Motor neuron (in vitro differentiated cells): ENCODE measurements at regions not wholly inside any gene's neighbourhood (a gene's known extent, or its start where the extent isn't known, plus 50 kb on each side); places are given as distances from the start of the nearest gene placed in this dataset.
"Not testable (repeated sequence)": the region's sequence is repeated elsewhere in the genome, so short reads cannot be mapped to it uniquely, and the experiment has no call there.

ENCODE experiments used
- ATAC-seq, 8 experiments: fragments of 200-7000 bp; cut with Tn5 transposase; replicated peaks in 6 of 8; 2 replicates each; pipeline ENCODE4 v1.8.0; 2021; ENCODE audit warnings: mild to moderate bottlenecking in 8 of 8, moderate library complexity in 8 of 8
- H3K27ac ChIP-seq, 2 donors: fragments of 250-450 bp; sonication (Bioruptor Pico); 2 replicates each; pipeline ENCODE4 v1.9.0; 2021; ENCODE audit warnings: antibody characterized with exemption in 2 of 2, mild to moderate bottlenecking in 2 of 2, moderate library complexity in 1 of 2
- H3K4me1 ChIP-seq, 2 donors: fragments of 250-450 bp; sonication (Bioruptor Pico); replicated peaks in 1 of 2; 2 replicates each; pipeline ENCODE4 v1.6.1; 2021; ENCODE audit warnings: antibody characterized with exemption in 2 of 2, mild to moderate bottlenecking in 2 of 2, moderate library complexity in 1 of 2
- H3K4me3 ChIP-seq, 5 donors: fragments of 250-450 bp; sonication (Bioruptor Pico); 2 replicates each; pipeline ENCODE4 v1.9.0; 2021; ENCODE audit warnings: antibody characterized with exemption in 5 of 5, mild to moderate bottlenecking in 5 of 5, moderate library complexity in 4 of 5
- WGBS, 10 experiments: fragments of 450-650 bp; shearing (Covaris generic); methylation state at CpG; one replicate each; pipeline ENCODE4 v1.0.0; 2022; 5-methylcytosine and 5-hydroxymethylcytosine counted together
- in situ Hi-C, 9 experiments: fragments of 400-800 bp; cut with MboI; loops; one replicate each; pipeline ENCODE4 v1.15.0; 2021; ENCODE audit warnings: low sequenced_read_pairs in 9 of 9, low pct_unique_long_range_greater_than_20kb in 2 of 9; ENCODE audit not compliant: unreplicated experiment in 9 of 9

DNA sequence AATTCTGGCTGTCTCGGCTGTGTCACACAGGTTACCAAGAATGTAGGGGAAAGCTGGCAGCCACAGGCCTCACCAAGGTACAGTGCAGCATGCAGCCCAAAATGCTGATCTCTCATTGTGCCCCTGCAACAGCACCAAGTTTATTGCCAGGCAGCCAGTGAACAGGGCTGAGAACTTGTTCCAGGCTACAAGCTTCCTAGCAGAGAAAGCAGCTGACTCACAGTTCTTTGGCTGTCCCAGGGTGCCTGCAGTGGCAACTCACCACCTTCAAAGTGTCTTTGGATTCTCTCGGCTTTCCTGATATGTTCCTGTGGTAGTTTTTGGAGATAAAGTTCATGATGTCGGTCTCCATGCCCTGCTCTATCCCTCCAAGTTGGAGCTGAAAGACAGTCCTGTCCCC, 719.1 kb upstream of the ANO3 start:
- ATAC-seq = no peak
- H3K27ac ChIP-seq = no peak overlapping the region
- 0 to 100% (median 40%) methylated on average over 1 to 3 of the region's 3 CpGs; no CpG with 5 or more reads in 1 of the 10 experiments for whole genome bisulfite sequencing, 10 experiments
- in situ Hi-C loops = no loop called here
- H3K4me1 ChIP-seq = no peaks in the 10 kb centered on the region
- no peak overlapping the region for H3K4me3 ChIP-seq

- in situ Hi-C loops = no loop called here
- 0 to 91% (median 21%) methylated on average over 1 of the region's 1 CpG; no CpG with 5 or more reads in 2 of the 10 experiments for WGBS, 10 experiments
- H3K4me3 ChIP-seq = no peak overlapping the region
- no peak for ATAC-seq
- no peaks in the 10 kb centered on the region for H3K4me1 ChIP-seq
- no peak overlapping the region for H3K27ac ChIP-seq
Measured at GRCh38 chr11:25613451-25613850, 718.5 kb upstream of the ANO3 start.

GRCh38 chr11:25613865-25614264, 718.1 kb upstream of the ANO3 start:
- WGBS, 10 experiments = 11 to 92% (median 64%) methylated on average over 1 to 4 of the region's 4 CpGs; no CpG with 5 or more reads in 1 of the 10 experiments
- H3K27ac ChIP-seq = no peak overlapping the region
- no peak for ATAC-seq
- in situ Hi-C loops = no loop called here
- no peaks in the 10 kb centered on the region for H3K4me1 ChIP-seq
- no peak overlapping the region for H3K4me3 ChIP-seq

DNA sequence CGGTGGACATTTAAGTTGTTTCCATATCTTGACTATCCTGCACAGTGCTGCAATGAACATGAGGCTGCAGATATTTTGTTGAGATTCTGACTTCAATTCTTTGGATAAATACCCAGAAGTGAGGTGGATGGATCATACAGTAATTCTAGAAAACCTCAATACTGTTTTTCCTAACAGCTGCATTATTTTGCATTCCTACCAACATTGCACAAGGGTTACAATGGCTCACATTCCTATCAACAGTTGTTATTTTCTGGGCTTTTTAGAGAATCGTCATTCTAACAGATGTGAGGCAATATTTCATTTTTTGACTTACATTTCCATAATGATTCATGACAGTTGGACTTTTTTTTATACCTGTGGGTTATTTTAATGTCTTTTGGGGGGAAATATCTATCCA, 716.9 kb upstream of the ANO3 start:
- in situ Hi-C loops = no loop called here
- no peak for ATAC-seq
- Histone ChIP-seq H3K27ac (no peak overlapping the region), H3K4me1 (no peaks in the 10 kb centered on the region), H3K4me3 (no peak overlapping the region)
- 6 to 91% (median 45%) methylated on average over 1 to 2 of the region's 2 CpGs; no CpG with 5 or more reads in 1 of the 10 experiments for WGBS, 10 experiments

DNA sequence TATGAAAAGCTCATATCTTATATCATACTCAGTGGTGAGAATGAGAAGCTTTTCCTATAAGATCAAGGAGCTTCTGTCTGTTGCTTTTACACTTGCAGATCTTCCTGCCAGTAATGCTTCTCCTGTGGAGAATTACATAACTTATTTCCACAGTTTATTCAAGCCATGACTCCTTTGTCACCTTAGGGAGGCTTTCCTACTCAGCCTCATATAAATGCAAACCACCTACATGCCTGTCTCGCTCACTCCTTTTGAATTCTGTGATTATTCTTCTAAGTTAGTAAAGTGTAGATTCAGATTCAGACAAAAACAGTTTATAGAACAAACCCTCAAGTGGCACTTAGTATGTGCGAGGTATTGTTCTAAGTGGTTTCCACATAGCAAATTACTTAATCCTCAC, 716.1 kb upstream of the ANO3 start:
- in situ Hi-C loops = no loop called here
- Histone ChIP-seq H3K4me3 (no peak overlapping the region), H3K27ac (no peak overlapping the region), H3K4me1 (no peaks in the 10 kb centered on the region)
- no peak for ATAC-seq
- 0 to 90% (median 55%) methylated on average over 1 to 2 of the region's 2 CpGs for WGBS, 10 experiments

- in situ Hi-C loops = no loop called here
- no peak overlapping the region for H3K27ac ChIP-seq
- H3K4me1 ChIP-seq = no peaks in the 10 kb centered on the region
- no peak for ATAC-seq
- 30 to 100% (median 71%) methylated on average over 1 to 3 of the region's 3 CpGs; no CpG with 5 or more reads in 4 of the 10 experiments for WGBS, 10 experiments
- no peak overlapping the region for H3K4me3 ChIP-seq
Measured at GRCh38 chr11:25625094-25625493, 706.8 kb upstream of the ANO3 start.

- Histone ChIP-seq H3K4me3 (no peak overlapping the region), H3K27ac (no peak overlapping the region), H3K4me1 (no peaks in the 10 kb centered on the region)
- 12 to 100% (median 80%) methylated on average over 1 to 5 of the region's 5 CpGs; no CpG with 5 or more reads in 1 of the 10 experiments for WGBS, 10 experiments
- ATAC-seq = no peak
- in situ Hi-C loops = no loop called here
Measured at GRCh38 chr11:25628030-25628429, 703.9 kb upstream of the ANO3 start.

DNA sequence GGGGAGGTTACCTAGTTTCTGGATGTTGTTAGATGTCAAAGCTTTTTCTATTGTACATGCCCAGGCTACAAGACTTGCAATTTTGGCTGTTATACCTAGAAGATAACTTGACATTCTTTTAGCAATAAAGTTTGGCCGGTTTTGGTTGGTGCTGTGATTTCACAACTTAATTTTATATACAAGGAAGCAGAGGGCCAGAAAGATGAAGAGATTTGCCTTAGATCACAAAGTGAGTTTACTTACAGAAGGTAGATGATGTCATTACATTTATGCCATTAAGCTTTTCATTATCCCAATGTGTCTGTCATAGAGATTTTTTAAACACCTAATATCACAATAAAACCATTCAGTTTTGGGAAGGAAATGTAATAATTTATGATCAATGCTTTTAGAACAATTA, 698.7 kb upstream of the ANO3 start:
- no peak for ATAC-seq
- H3K4me3 ChIP-seq = no peak overlapping the region
- 0 to 100% (median 83%) methylated on average over 1 of the region's 1 CpG; no CpG with 5 or more reads in 1 of the 10 experiments for WGBS, 10 experiments
- H3K4me1 ChIP-seq = no peaks in the 10 kb centered on the region
- in situ Hi-C loops = no loop called here
- H3K27ac ChIP-seq = no peak overlapping the region

DNA sequence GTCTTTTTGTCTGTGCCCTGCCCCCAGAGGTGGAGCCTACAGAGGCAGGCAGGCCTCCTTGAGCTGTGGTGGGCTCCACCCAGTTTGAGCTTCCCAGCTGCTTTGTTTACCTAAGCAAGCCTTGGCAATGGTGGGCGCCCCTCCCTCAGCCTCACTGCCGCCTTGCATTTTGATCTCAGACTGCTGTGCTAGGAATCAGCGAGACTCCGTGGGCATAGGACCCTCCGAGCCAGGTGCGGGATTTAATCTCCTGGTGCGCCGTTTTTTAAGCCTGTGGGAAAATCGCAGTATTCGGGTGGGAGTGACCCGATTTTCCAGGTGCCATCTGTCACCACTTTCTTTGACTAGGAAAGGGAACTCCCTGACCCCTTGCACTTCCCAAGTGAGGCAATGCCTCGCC, 682.7 kb upstream of the ANO3 start:
- in situ Hi-C loops, H3K4me3 ChIP-seq, H3K27ac ChIP-seq, ATAC-seq, H3K4me1 ChIP-seq: not testable (repeated sequence)
- 81 to 100% (median 89%) methylated on average over 1 to 12 of the region's 12 CpGs; no CpG with 5 or more reads in 6 of the 10 experiments for WGBS, 10 experiments

GRCh38 chr11:25650319-25650718, 681.6 kb upstream of the ANO3 start:
- ATAC-seq = no peak
- H3K4me3 ChIP-seq = no peak overlapping the region
- in situ Hi-C loops = no loop called here
- no peak overlapping the region for H3K27ac ChIP-seq
- no peaks in the 10 kb centered on the region for H3K4me1 ChIP-seq
- 80 to 100% (median 91%) methylated on average over 3 to 11 of the region's 12 CpGs; no CpG with 5 or more reads in 2 of the 10 experiments for WGBS, 10 experiments

DNA sequence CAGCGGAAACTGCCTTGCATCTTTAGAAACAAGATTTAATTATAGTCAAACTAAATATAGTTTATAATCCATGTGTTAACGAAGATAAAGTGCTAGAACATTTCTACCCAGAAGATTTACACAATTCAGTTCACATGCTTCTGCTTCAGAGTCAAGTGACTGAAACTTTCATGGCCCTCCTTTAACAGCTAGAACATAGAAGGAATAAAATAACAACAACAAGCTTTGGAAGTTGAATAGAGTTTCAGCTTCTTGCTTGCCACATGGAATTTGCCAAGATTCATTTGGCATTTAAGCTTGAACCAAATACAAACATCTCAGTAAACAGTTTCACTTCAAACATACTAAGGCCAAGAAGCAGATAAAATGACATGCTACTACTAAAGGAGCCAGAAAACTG, 676.3 kb upstream of the ANO3 start:
- in situ Hi-C loops = no loop called here
- 0 to 100% (median 79%) methylated on average over 1 to 2 of the region's 2 CpGs for WGBS, 10 experiments
- Histone ChIP-seq H3K4me3 (no peak overlapping the region), H3K27ac (no peak overlapping the region), H3K4me1 (peaks cover 0 to 2% of the 10 kb centered on the region in 2 donors)
- ATAC-seq = no peak

- H3K4me1 ChIP-seq = peaks cover 0 to 2% of the 10 kb centered on the region in 2 donors
- H3K27ac ChIP-seq = no peak overlapping the region
- WGBS, 10 experiments = 0 to 86% (median 71%) methylated on average over 1 to 2 of the region's 2 CpGs; no CpG with 5 or more reads in 1 of the 10 experiments
- ATAC-seq = no peak
- H3K4me3 ChIP-seq = no peak overlapping the region
- in situ Hi-C loops = no loop called here
Measured at GRCh38 chr11:25658916-25659315, 673.0 kb upstream of the ANO3 start.

- H3K4me3 ChIP-seq = no peak overlapping the region
Measured at GRCh38 chr11:25659706-25660105, 672.2 kb upstream of the ANO3 start.

GRCh38 chr11:25667871-25668270, 664.1 kb upstream of the ANO3 start:
- no peaks in the 10 kb centered on the region for H3K4me1 ChIP-seq
- no peak for ATAC-seq
- H3K27ac ChIP-seq = no peak overlapping the region
- no peak overlapping the region for H3K4me3 ChIP-seq
- in situ Hi-C loops = no loop called here
- 11 to 100% (median 83%) methylated on average over 1 of the region's 1 CpG; no CpG with 5 or more reads in 3 of the 10 experiments for WGBS, 10 experiments

More at GRCh38 chr11:25659706-25660105, 672.2 kb upstream of the ANO3 start:
- WGBS, 10 experiments = 0 to 81% (median 29%) methylated on average over 1 to 3 of the region's 3 CpGs
- no peak for ATAC-seq
- H3K4me1 ChIP-seq = peaks cover 0 to 2% of the 10 kb centered on the region in 2 donors
- no peak overlapping the region for H3K27ac ChIP-seq
- in situ Hi-C loops = no loop called here
